Smooth muscle cell (in vitro differentiated cells): ENCODE measurements at regions not wholly inside any gene's neighbourhood (a gene's known extent, or its start where the extent isn't known, plus 50 kb on each side); places are given as distances from the start of the nearest gene placed in this dataset.

Source experiments
- DNase-seq: peaks from one replicate; lab custom pipeline; 2025; ENCODE audit not compliant: unreplicated experiment; lab: John Stamatoyannopoulos, UW
- H2AFZ ChIP-seq: fragments of 200-600 bp; sonication (generic); 2 replicates; pipeline ENCODE4 v1.6.0; 2016; ENCODE audit warnings: antibody characterized with exemption, low read depth, mild to moderate bottlenecking
- H3F3A ChIP-seq: fragments of 200-600 bp; sonication (generic); 2 replicates; pipeline ENCODE4 v1.6.0; 2017; ENCODE audit warnings: antibody characterized with exemption, low read depth
- H3K27ac ChIP-seq: fragments of 200-600 bp; sonication (generic); 2 replicates; pipeline ENCODE4 v1.5.1; 2016; ENCODE audit warnings: low read depth, mild to moderate bottlenecking
- H3K27me3 ChIP-seq: fragments of 200-600 bp; sonication (generic); 2 replicates; pipeline ENCODE4 v1.6.1; 2016; ENCODE audit warnings: low read depth, mild to moderate bottlenecking
- H3K36me3 ChIP-seq: fragments of 200-600 bp; sonication (generic); 2 replicates; pipeline ENCODE4 v1.5.1; 2016; ENCODE audit warnings: low read depth
- H3K4me1 ChIP-seq: fragments of 200-600 bp; sonication (generic); 2 replicates; pipeline ENCODE4 v1.5.1; 2016; ENCODE audit warnings: low read depth
- H3K4me2 ChIP-seq: fragments of 200-600 bp; sonication (generic); 2 replicates; pipeline ENCODE4 v1.6.0; 2016; ENCODE audit warnings: mild to moderate bottlenecking
- H3K4me3 ChIP-seq: fragments of 200-600 bp; sonication (generic); 2 replicates; pipeline ENCODE4 v1.5.1; 2016; ENCODE audit warnings: mild to moderate bottlenecking
- H3K79me2 ChIP-seq: fragments of 200-600 bp; sonication (generic); 2 replicates; pipeline ENCODE4 v1.6.0; 2016; ENCODE audit warnings: low read depth, mild to moderate bottlenecking
- H3K9ac ChIP-seq: fragments of 200-600 bp; sonication (generic); 2 replicates; pipeline ENCODE4 v1.6.0; 2016; ENCODE audit warnings: low read depth
- H3K9me3 ChIP-seq: fragments of 200-600 bp; sonication (generic); replicated peaks from 2 replicates; pipeline ENCODE4 v1.5.1; 2016; ENCODE audit warnings: low read depth
- H4K20me1 ChIP-seq: fragments of 200-600 bp; sonication (generic); 2 replicates; pipeline ENCODE4 v1.6.0; 2016; ENCODE audit warnings: low read depth
- WGBS: methylation state at CpG from one replicate; pipeline ENCODE4 v1.1.7; 2016; ENCODE audit warnings: low lambda C conversion rate; 5-methylcytosine and 5-hydroxymethylcytosine counted together
- TF ChIP-seq, protein P1 (sequence below): fragments of 200-600 bp; sonication (generic); IDR thresholded peaks from 2 replicates; pipeline ENCODE4 v1.5.1; 2017; ENCODE audit warnings: borderline replicate concordance, mild to moderate bottlenecking, antibody characterized with exemption; ENCODE audit not compliant: insufficient read depth, poor library complexity, severe bottlenecking

DNA sequence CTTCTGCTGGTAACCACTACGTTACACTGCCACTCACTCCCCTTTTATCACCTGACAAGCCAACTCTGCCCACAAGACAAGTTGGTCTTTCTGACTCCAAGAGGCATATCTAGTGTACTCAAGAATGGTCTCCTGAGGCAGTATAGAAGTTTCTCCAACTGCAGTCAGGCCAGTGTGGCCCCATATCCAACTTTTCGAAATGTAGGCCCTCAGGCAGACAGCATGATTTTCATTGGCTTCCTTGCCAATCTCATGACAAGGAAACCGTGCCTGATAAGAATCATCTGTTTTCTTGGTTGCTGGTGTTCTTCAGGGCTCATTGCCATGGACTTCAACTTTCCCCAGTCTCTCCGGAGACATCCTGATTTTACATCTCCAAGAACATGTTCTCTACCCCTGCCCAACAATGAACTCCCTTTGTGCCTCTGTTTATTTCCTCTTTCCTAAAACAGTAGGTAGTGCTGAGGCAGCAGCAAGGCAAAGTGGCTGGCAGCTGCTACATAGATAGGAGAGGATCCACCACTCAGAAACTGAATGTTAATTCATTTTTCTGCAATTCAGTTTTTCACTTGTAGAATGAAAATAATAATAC lies 62.6 kb upstream of the SEMA6A start:
- no peak for DNase-seq
- 66% methylated on average over 4 of the region's 4 CpGs for WGBS

DNA sequence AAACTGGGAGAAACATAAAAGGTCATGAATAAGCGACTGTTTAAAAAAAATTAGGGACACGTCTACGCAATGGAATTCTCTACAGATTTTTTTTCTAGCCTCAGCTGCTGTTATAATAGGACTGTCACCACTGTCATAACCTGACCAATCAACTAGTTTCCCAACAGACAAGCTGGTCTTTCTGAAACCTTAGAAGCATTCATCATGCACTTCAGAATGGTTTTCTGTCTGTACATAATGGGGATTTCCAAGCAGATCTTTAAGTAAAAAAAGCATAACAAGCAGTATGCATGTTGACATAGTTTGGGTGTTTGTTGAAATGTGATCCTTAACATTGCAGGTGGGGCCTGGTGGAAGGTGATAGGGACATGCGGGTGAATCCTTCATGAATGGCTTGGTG lies 58.3 kb upstream of the SEMA6A start:
- TF ChIP-seq, protein P1, sequence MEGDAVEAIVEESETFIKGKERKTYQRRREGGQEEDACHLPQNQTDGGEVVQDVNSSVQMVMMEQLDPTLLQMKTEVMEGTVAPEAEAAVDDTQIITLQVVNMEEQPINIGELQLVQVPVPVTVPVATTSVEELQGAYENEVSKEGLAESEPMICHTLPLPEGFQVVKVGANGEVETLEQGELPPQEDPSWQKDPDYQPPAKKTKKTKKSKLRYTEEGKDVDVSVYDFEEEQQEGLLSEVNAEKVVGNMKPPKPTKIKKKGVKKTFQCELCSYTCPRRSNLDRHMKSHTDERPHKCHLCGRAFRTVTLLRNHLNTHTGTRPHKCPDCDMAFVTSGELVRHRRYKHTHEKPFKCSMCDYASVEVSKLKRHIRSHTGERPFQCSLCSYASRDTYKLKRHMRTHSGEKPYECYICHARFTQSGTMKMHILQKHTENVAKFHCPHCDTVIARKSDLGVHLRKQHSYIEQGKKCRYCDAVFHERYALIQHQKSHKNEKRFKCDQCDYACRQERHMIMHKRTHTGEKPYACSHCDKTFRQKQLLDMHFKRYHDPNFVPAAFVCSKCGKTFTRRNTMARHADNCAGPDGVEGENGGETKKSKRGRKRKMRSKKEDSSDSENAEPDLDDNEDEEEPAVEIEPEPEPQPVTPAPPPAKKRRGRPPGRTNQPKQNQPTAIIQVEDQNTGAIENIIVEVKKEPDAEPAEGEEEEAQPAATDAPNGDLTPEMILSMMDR = no peak
- H3K79me2 ChIP-seq = no peaks in the 10 kb centered on the region

More for the DNA sequence above, 62.6 kb upstream of the SEMA6A start:
- H3K9me3 ChIP-seq = no peaks in the 10 kb centered on the region
- no peaks in the 10 kb centered on the region for H3K4me1 ChIP-seq
- no peaks in the 10 kb centered on the region for H3K36me3 ChIP-seq
- H2AFZ ChIP-seq = no peak overlapping the region
- TF ChIP-seq, protein P1 = no peak
- H4K20me1 ChIP-seq = no peaks in the 10 kb centered on the region
- no peaks in the 10 kb centered on the region for H3K27me3 ChIP-seq
- no peak overlapping the region for H3K27ac ChIP-seq
- H3K9ac ChIP-seq = no peak overlapping the region
- H3K4me3 ChIP-seq = no peak overlapping the region
- no peaks in the 10 kb centered on the region for H3F3A ChIP-seq
- no peak overlapping the region for H3K4me2 ChIP-seq
- H3K79me2 ChIP-seq = no peaks in the 10 kb centered on the region

GRCh38 chr5:116631147-116631546 lies 56.5 kb upstream of the SEMA6A start:
- 93% methylated on average over 1 of the region's 1 CpG for WGBS
- DNase-seq = no peak
- Histone ChIP-seq H3K27ac (no peak overlapping the region), H4K20me1 (no peaks in the 10 kb centered on the region), H3K27me3 (no peaks in the 10 kb centered on the region), H3K4me3 (no peak overlapping the region), H3K36me3 (no peaks in the 10 kb centered on the region), H2AFZ (no peak overlapping the region), H3K79me2 (no peaks in the 10 kb centered on the region), H3F3A (no peaks in the 10 kb centered on the region), H3K9me3 (no peaks in the 10 kb centered on the region), H3K4me1 (peaks cover 5% of the 10 kb centered on the region), H3K9ac (no peak overlapping the region), H3K4me2 (no peak overlapping the region)
- TF ChIP-seq, protein P1 = no peak

More for the DNA sequence above, 58.3 kb upstream of the SEMA6A start:
- Histone ChIP-seq H3K4me2 (no peak overlapping the region), H2AFZ (no peak overlapping the region), H3F3A (no peaks in the 10 kb centered on the region), H4K20me1 (no peaks in the 10 kb centered on the region), H3K36me3 (no peaks in the 10 kb centered on the region), H3K27me3 (no peaks in the 10 kb centered on the region), H3K27ac (no peak overlapping the region), H3K9me3 (no peaks in the 10 kb centered on the region), H3K9ac (no peak overlapping the region), H3K4me3 (no peak overlapping the region), H3K4me1 (no peaks in the 10 kb centered on the region)
- DNase-seq = no peak
- WGBS = 95% methylated on average over 4 of the region's 4 CpGs

DNA sequence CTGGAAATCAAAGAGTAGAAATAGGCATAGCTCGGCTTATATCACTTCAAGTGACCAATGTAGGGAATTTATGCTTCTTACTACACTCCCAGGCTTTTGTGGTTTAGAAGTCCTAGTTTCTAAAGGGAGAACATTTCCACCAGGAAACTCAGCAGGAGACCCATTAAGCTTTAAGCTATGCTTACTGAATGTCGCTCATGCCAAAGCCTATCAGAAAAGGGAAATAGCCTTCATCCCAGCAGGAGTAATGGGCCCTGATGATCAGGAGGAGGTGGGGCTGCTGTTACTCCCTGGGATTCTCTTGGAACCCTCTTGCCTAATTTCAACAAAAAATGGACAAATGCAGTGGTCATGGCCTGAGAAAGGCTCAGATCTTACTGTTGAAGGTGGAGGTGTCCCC lies 54.5 kb upstream of the SEMA6A start:
- Histone ChIP-seq H3K4me1 (peaks cover 15% of the 10 kb centered on the region), H3K27ac (no peak overlapping the region), H3K79me2 (no peaks in the 10 kb centered on the region), H3K4me2 (no peak overlapping the region), H4K20me1 (no peaks in the 10 kb centered on the region), H3K4me3 (no peak overlapping the region), H3K27me3 (no peaks in the 10 kb centered on the region), H2AFZ (no peak overlapping the region), H3F3A (no peaks in the 10 kb centered on the region), H3K9me3 (no peaks in the 10 kb centered on the region), H3K36me3 (no peaks in the 10 kb centered on the region), H3K9ac (no peak overlapping the region)
- no peak for DNase-seq
- WGBS = 73% methylated on average over 2 of the region's 2 CpGs
- TF ChIP-seq, protein P1 = no peak
